ENCODE measurements at regions not wholly inside any gene's neighbourhood (a gene's known extent, or its start where the extent isn't known, plus 50 kb on each side); places are given as distances from the start of the nearest gene placed in this dataset.

GRCh38 chr16:61403386-61403785, 632.9 kb downstream of the CDH8 start:
- TF ChIP-seq POLR2A (IDR thresholded peaks at IDR 0.05) (no peak), POLR2AphosphoS5 (IDR thresholded peaks at IDR 0.05) (no peak), EP300 (IDR thresholded peaks at IDR 0.05) (no peak)
- TF ChIP-seq, protein P1, sequence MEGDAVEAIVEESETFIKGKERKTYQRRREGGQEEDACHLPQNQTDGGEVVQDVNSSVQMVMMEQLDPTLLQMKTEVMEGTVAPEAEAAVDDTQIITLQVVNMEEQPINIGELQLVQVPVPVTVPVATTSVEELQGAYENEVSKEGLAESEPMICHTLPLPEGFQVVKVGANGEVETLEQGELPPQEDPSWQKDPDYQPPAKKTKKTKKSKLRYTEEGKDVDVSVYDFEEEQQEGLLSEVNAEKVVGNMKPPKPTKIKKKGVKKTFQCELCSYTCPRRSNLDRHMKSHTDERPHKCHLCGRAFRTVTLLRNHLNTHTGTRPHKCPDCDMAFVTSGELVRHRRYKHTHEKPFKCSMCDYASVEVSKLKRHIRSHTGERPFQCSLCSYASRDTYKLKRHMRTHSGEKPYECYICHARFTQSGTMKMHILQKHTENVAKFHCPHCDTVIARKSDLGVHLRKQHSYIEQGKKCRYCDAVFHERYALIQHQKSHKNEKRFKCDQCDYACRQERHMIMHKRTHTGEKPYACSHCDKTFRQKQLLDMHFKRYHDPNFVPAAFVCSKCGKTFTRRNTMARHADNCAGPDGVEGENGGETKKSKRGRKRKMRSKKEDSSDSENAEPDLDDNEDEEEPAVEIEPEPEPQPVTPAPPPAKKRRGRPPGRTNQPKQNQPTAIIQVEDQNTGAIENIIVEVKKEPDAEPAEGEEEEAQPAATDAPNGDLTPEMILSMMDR (IDR thresholded peaks at IDR 0.05), result no peak
